ENCODE measurements at regions not wholly inside any gene's neighbourhood (a gene's known extent, or its start where the extent isn't known, plus 50 kb on each side); places are given as distances from the start of the nearest gene placed in this dataset.

GRCh38 chr2:45260946-45261345 is 251.7 kb upstream of the SIX2 start:
- Mint-ChIP-seq H3K27ac (no peak overlapping the region), H3K4me3 (no peak overlapping the region), H3K4me1 (no peaks in the 10 kb centered on the region), H3K27me3 (peaks cover 40% of the 10 kb centered on the region), H3K36me3 (no peaks in the 10 kb centered on the region), H3K9me3 (ENCODE audit: low read depth) (no peaks in the 10 kb centered on the region)
- DNase-seq (no peak), ATAC-seq (no peak)
- CTCF ChIA-PET = no interaction called here

- CTCF ChIA-PET = no interaction called here
- peaks cover 34% of the 10 kb centered on the region for H3K27me3 Mint-ChIP-seq
- H3K36me3 Mint-ChIP-seq = no peaks in the 10 kb centered on the region
- H3K4me1 Mint-ChIP-seq = no peaks in the 10 kb centered on the region
- H3K27ac Mint-ChIP-seq = no peak overlapping the region
- H3K4me3 Mint-ChIP-seq = no peak overlapping the region
- no peaks in the 10 kb centered on the region for H3K9me3 Mint-ChIP-seq (ENCODE audit: low read depth)
- ATAC-seq (no peak), DNase-seq (no peak)
These were observed 250.4 kb upstream of the SIX2 start for GRCh38 chr2:45259547-45260160.

- Mint-ChIP-seq H3K36me3 (no peaks in the 10 kb centered on the region), H3K27ac (no peak overlapping the region), H3K4me3 (no peak overlapping the region), H3K27me3 (peaks cover 29% of the 10 kb centered on the region), H3K4me1 (no peaks in the 10 kb centered on the region), H3K9me3 (ENCODE audit: low read depth) (no peaks in the 10 kb centered on the region)
- CTCF ChIA-PET = no interaction called here
- DNase-seq = no peak
- ATAC-seq = no peak
These were observed 249.9 kb upstream of the SIX2 start for GRCh38 chr2:45259138-45259537.

DNA sequence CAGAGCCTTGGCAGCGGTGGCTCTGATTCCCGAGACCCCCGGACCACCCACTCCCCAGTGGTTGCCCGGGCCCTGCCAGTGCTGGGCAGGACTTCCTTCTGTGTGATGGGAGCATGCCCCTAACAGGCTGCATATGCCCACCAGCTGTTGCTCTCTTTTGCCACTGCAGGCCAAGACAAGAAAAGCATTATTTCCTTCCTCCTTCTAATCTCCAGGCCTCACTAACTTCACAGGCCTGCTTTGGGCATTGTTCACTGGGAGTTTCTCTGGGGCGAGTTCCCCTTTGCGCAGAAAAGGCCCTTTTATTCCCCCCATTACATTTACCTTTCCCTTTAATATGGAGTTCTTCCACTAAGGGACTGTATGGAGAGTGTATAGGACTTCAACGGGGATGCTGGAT is 249.1 kb upstream of the SIX2 start:
- Mint-ChIP-seq H3K36me3 (no peaks in the 10 kb centered on the region), H3K4me1 (no peaks in the 10 kb centered on the region), H3K9me3 (ENCODE audit: low read depth) (no peaks in the 10 kb centered on the region), H3K4me3 (no peak overlapping the region), H3K27me3 (peaks cover 21% of the 10 kb centered on the region), H3K27ac (no peak overlapping the region)
- ATAC-seq (no peak), DNase-seq (no peak)
- CTCF ChIA-PET = no interaction called here

DNA sequence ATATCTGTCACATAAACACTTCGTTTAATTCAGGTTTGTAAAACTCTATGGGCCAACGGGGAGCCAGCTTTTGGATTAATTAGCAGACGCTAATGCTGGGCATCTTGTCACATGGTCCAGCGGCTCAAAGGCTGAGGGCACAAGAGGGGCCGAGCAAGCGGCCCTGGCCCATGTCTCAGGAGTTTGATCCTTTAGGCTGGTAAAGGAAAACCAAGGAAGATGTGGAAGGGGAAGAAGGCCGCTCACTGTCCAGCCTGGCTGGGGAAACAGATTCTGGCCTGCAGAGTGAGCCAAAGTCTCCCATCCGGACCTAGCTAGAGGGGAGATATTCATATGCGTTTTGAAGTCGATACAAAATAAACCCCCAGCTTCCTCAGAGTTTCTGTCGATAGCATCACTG is 248.6 kb upstream of the SIX2 start:
- H3K4me3 Mint-ChIP-seq = no peak overlapping the region
- H3K27me3 Mint-ChIP-seq = peaks cover 16% of the 10 kb centered on the region
- no peak for ATAC-seq
- DNase-seq = no peak
- no peak overlapping the region for H3K27ac Mint-ChIP-seq
- no peaks in the 10 kb centered on the region for H3K4me1 Mint-ChIP-seq
- H3K9me3 Mint-ChIP-seq (ENCODE audit: low read depth) = no peaks in the 10 kb centered on the region
- no peaks in the 10 kb centered on the region for H3K36me3 Mint-ChIP-seq
- CTCF ChIA-PET = no interaction called here

DNA sequence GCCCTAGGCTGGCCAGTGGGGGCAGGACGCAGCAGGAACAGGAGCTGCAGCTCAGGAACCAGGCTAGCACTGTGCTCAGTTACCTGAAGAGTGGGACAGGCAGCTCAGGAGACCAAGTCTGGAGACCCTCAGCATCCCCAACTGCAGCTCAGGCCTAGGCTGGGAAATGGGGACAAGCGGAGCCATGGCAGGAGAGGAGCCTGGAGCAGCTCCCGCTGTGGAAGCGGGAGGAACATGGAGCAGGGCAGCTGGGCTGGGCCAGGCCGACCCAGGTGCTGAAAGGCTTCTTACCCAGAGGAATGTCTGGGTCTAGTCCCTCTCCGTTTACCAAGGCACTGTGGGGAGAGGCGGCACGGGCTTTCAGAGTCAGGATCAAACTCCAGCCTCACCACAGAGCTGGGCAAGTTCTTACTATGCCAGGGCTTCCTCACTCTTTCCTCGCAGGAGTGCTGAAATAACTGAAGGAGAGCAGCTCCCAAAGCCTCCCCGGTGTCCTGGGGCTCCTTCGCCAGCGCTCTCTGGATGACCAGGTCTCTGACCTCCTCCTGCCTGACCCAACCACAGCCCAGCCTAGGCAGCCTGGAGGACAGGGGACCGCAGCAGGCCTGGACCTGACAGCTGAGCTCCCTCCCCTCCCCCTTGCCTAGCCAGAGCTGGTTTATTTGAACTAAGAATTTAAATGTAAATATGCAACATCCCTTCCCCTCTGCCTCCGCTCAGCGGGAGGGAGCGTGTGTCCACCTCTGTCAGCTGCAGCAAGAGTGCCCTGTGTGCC is 247.8 kb upstream of the SIX2 start:
- H3K4me1 Mint-ChIP-seq = no peaks in the 10 kb centered on the region
- no peaks in the 10 kb centered on the region for H3K9me3 Mint-ChIP-seq (ENCODE audit: low read depth)
- no peak overlapping the region for H3K27ac Mint-ChIP-seq
- no peak for ATAC-seq
- CTCF ChIA-PET = no interaction called here
- peaks cover 11% of the 10 kb centered on the region for H3K27me3 Mint-ChIP-seq
- no peaks in the 10 kb centered on the region for H3K36me3 Mint-ChIP-seq
- no peak for DNase-seq
- H3K4me3 Mint-ChIP-seq = no peak overlapping the region

DNA sequence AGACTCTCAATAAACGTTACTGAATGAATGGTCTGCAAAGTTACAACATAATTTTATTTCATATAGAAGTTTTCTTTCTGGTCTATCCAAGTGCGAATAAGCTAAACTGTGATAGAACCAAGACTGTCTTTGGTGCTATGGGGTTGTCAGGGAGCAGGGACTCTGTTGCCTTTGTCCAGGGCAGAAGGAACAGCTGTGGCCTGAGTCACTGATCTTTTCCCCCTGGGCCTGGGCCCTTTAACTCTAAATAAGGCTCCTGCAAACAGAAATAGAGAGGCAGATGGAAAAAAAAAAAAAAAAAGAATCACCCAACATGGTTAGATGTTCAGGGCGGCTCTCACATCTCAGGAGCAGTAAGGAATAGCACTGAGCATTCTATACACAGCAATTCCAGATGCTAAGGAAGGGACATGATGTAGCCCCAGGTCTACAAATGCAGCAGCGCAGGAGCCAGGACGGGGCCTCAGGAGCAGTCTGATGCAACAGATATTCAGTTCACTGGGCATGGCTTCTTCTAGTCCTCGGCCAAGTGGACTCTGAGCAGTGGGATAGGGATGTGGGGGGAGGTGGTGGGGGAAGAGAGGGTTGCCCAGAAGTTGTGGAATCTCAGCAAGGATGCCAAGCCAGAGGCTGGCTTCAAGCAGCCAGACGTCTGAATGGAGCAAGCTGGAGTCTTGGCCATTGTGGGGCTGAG is 247.1 kb upstream of the SIX2 start:
- H3K36me3 Mint-ChIP-seq = no peaks in the 10 kb centered on the region
- DNase-seq = no peak
- H3K9me3 Mint-ChIP-seq (ENCODE audit: low read depth) = no peaks in the 10 kb centered on the region
- no peak for ATAC-seq
- peaks cover 15% of the 10 kb centered on the region for H3K27me3 Mint-ChIP-seq
- H3K4me1 Mint-ChIP-seq = no peaks in the 10 kb centered on the region
- CTCF ChIA-PET = no interaction called here
- no peak overlapping the region for H3K27ac Mint-ChIP-seq
- no peak overlapping the region for H3K4me3 Mint-ChIP-seq

DNA sequence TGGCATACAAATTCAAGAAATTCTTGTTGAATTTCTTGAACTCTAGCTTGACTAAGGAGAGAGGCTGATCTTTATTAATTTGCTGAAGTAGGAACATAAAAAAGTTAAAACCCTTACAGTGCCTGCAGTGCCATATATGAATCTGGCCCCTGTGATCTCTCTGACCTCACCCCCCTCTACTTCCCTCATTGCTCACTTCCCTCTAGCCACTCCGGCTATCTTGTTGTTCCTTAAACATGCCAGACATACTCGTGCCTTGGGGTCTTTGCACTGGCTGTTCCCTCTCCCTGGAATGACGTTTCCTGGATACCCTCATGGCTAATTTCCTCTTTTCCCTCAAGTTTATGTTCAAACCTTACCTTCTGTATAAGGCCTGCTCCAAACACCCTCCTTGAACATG is 246.3 kb upstream of the SIX2 start:
- Mint-ChIP-seq H3K27me3 (peaks cover 13% of the 10 kb centered on the region), H3K4me3 (no peak overlapping the region), H3K36me3 (no peaks in the 10 kb centered on the region), H3K4me1 (no peaks in the 10 kb centered on the region), H3K27ac (no peak overlapping the region), H3K9me3 (ENCODE audit: low read depth) (no peaks in the 10 kb centered on the region)
- ATAC-seq (no peak), DNase-seq (no peak)
- CTCF ChIA-PET = no interaction called here

- ATAC-seq (no peak), DNase-seq (no peak)
- H3K27ac Mint-ChIP-seq = no peak overlapping the region
- H3K9me3 Mint-ChIP-seq (ENCODE audit: low read depth) = no peaks in the 10 kb centered on the region
- no peak overlapping the region for H3K4me3 Mint-ChIP-seq
- H3K4me1 Mint-ChIP-seq = no peaks in the 10 kb centered on the region
- H3K36me3 Mint-ChIP-seq = no peaks in the 10 kb centered on the region
- peaks cover 11% of the 10 kb centered on the region for H3K27me3 Mint-ChIP-seq
- CTCF ChIA-PET = no interaction called here
These were observed 244.8 kb upstream of the SIX2 start for GRCh38 chr2:45254025-45254424.

- Mint-ChIP-seq H3K4me1 (no peaks in the 10 kb centered on the region), H3K4me3 (no peak overlapping the region), H3K9me3 (ENCODE audit: low read depth) (no peaks in the 10 kb centered on the region), H3K27ac (no peak overlapping the region), H3K27me3 (peaks cover 15% of the 10 kb centered on the region), H3K36me3 (no peaks in the 10 kb centered on the region)
- CTCF ChIA-PET = no interaction called here
- DNase-seq (no peak), ATAC-seq (no peak)
These were observed 243.9 kb upstream of the SIX2 start for GRCh38 chr2:45253151-45253550.

DNA sequence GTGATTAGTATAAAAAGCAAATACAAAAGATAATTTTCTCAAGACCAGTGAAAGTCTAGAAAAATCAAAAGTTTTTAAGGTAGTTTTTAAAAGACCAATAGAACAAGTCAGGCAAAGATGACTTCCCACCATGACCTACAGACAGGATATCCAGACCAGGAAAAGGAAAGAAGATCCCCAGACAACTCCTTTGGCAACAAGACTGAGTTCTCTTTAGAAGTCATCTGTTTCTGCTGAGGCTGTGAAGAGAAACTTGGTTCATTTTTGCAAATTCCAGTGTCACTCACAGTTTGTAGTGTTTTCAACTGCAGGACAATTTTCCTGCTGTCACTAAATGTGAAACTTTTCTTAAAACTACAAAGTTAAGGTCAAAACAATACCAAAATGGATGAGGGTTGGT is 240.9 kb upstream of the SIX2 start:
- no peak for ATAC-seq
- peaks cover 27% of the 10 kb centered on the region for H3K27me3 Mint-ChIP-seq
- H3K4me3 Mint-ChIP-seq = no peak overlapping the region
- DNase-seq = no peak
- H3K4me1 Mint-ChIP-seq = no peaks in the 10 kb centered on the region
- no peaks in the 10 kb centered on the region for H3K9me3 Mint-ChIP-seq (ENCODE audit: low read depth)
- CTCF ChIA-PET = no interaction called here
- no peaks in the 10 kb centered on the region for H3K36me3 Mint-ChIP-seq
- no peak overlapping the region for H3K27ac Mint-ChIP-seq

DNA sequence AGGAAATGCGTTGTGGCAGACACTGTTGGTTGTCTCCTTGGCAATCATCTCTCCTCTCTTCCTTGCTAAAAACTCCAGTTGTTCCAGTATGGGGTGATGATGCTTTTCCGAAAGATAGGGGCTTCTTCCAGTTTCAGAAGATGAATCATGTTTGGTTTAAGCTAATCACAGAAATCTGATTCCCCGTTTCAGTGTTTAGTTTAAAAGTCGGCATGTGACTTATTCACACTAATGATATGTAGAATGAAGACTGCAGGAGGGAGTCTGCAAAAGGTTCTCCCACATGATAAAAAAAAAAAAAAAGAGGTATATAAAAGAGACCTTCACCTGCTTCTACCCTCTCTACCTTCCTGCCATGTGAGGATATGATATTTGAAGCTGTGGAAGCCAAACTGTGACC is 239.0 kb upstream of the SIX2 start:
- CTCF ChIA-PET = no interaction called here
- no peaks in the 10 kb centered on the region for H3K36me3 Mint-ChIP-seq
- no peaks in the 10 kb centered on the region for H3K9me3 Mint-ChIP-seq (ENCODE audit: low read depth)
- ATAC-seq (no peak), DNase-seq (no peak)
- no peak overlapping the region for H3K4me3 Mint-ChIP-seq
- no peaks in the 10 kb centered on the region for H3K4me1 Mint-ChIP-seq
- H3K27ac Mint-ChIP-seq = no peak overlapping the region
- peaks cover 32% of the 10 kb centered on the region for H3K27me3 Mint-ChIP-seq

DNA sequence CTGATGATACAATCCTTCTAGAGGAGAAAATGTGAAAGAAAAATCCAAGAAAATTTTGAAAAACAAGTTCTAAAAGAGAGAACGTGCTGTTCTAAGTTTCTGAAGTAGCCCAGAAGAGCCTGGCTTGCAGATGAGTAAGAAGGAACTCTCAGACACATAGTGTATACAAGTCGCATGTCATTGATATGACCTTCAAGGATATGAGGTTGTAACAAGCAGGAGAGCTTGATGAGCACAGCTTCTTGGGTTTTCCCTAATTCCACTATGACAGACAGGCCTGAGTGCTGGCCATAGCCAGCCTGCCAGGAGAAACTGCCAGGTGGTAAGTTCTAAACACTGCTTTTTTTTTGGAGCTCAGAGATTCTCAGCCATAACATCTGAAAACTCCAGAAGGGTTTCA is 235.7 kb upstream of the SIX2 start:
- CTCF ChIA-PET = no interaction called here
- Mint-ChIP-seq H3K4me1 (no peaks in the 10 kb centered on the region), H3K4me3 (no peak overlapping the region), H3K36me3 (no peaks in the 10 kb centered on the region), H3K27me3 (peaks cover 44% of the 10 kb centered on the region), H3K27ac (no peak overlapping the region), H3K9me3 (ENCODE audit: low read depth) (no peaks in the 10 kb centered on the region)
- DNase-seq (no peak), ATAC-seq (no peak)

GRCh38 chr2:45242161-45242741 is 233.0 kb upstream of the SIX2 start:
- H3K4me1 Mint-ChIP-seq = no peaks in the 10 kb centered on the region
- no peak overlapping the region for H3K27ac Mint-ChIP-seq
- H3K4me3 Mint-ChIP-seq = no peak overlapping the region
- CTCF ChIA-PET = no interaction called here
- H3K36me3 Mint-ChIP-seq = no peaks in the 10 kb centered on the region
- ATAC-seq (no peak), DNase-seq (no peak)
- peaks cover 34% of the 10 kb centered on the region for H3K27me3 Mint-ChIP-seq
- no peaks in the 10 kb centered on the region for H3K9me3 Mint-ChIP-seq (ENCODE audit: low read depth)

Data from activated CD8-positive, alpha-beta memory T cell treated with anti-CD3 and anti-CD28 coated beads, Interleukin-2, amount 10 ng/mL, durations not matched to agents 7 days and 5 days (primary cell).